IMR-90 (cell line): ENCODE measurements at regions not wholly inside any gene's neighbourhood (a gene's known extent, or its start where the extent isn't known, plus 50 kb on each side); places are given as distances from the start of the nearest gene placed in this dataset.

Experiments
- ATAC-seq: fragments of 200-7000 bp; cut with Tn5 transposase; 2 replicates; pipeline ENCODE4 v1.9.1; 2020; ENCODE audit warnings: low read depth, mild to moderate bottlenecking, moderate library complexity
- BruUV-seq: library from RNA; stranded (reverse); fragments of 400-500 nt; replicated peaks from 2 replicates; lab custom pipeline; 2021; lab: Mats Ljungman, UMichigan
- CTCF ChIA-PET: fragments of 300-600 bp; formaldehyde crosslinking; extraction: SDS; loops from one replicate; lab custom pipeline; 2021; ENCODE audit warnings: antibody characterized with exemption; lab: Yijun Ruan, JAX
- POLR2A ChIA-PET: fragments of 300-600 bp; sonication (Branson Sonifier 250); formaldehyde crosslinking; loops from one replicate; lab custom pipeline; 2022; ENCODE audit warnings: antibody characterized with exemption; ENCODE audit not compliant: unreplicated experiment; lab: Charles Lee
- DNase-seq: peaks from one replicate; pipeline ENCODE4 v3.0.0; 2013
- H2AFZ ChIP-seq: replicated peaks from 2 replicates; pipeline ENCODE3; 2013; ENCODE audit warnings: low read length, mild to moderate bottlenecking; ENCODE audit not compliant: poor library complexity
- H2AK5ac ChIP-seq: 2 replicates; pipeline ENCODE4 v1.6.1; 2013; ENCODE audit warnings: low read depth, low read length, inconsistent platforms
- H2AK9ac ChIP-seq: replicated peaks from 2 replicates; pipeline ENCODE3; 2013; ENCODE audit warnings: mild to moderate bottlenecking, low read depth, low read length, moderate library complexity; ENCODE audit not compliant: poor library complexity
- H2BK120ac ChIP-seq: 2 replicates; pipeline ENCODE4 v1.6.1; 2013; ENCODE audit warnings: low read depth, low read length, inconsistent platforms
- H2BK15ac ChIP-seq: 3 replicates; pipeline ENCODE4 v1.6.1; 2013; ENCODE audit warnings: low read depth, low read length, inconsistent platforms
- H2BK20ac ChIP-seq: 2 replicates; pipeline ENCODE4 v1.6.1; 2013; ENCODE audit warnings: low read depth, mild to moderate bottlenecking, inconsistent platforms, low read length, moderate library complexity
- H2BK5ac ChIP-seq: 2 replicates; pipeline ENCODE4 v1.6.1; 2013; ENCODE audit warnings: mild to moderate bottlenecking, low read depth, low read length, inconsistent platforms; ENCODE audit not compliant: poor library complexity, severe bottlenecking
- H3K14ac ChIP-seq: replicated peaks from 2 replicates; pipeline ENCODE4 v1.6.1; 2013; ENCODE audit warnings: low read depth, low read length, inconsistent platforms
- H3K18ac ChIP-seq: 2 replicates; pipeline ENCODE4 v1.6.1; 2013; ENCODE audit warnings: low read depth, low read length, control low read depth
- H3K23ac ChIP-seq: 2 replicates; pipeline ENCODE4 v1.6.1; 2013; ENCODE audit warnings: low read depth, low read length, inconsistent platforms
- H3K27ac ChIP-seq: 2 replicates; pipeline ENCODE4 v1.5.1; 2013; ENCODE audit warnings: mild to moderate bottlenecking, control low read depth, low read length; ENCODE audit not compliant: insufficient read depth
- H3K27me3 ChIP-seq: 2 replicates; pipeline ENCODE4 v1.6.1; 2013; ENCODE audit warnings: low read length; ENCODE audit not compliant: control insufficient read depth, insufficient read depth
- H3K36me3 ChIP-seq: 2 replicates; pipeline ENCODE4 v1.6.1; 2013; ENCODE audit warnings: low read length, mixed read lengths; ENCODE audit not compliant: control insufficient read depth, insufficient read depth
- H3K4ac ChIP-seq: 2 replicates; pipeline ENCODE4 v1.6.1; 2013; ENCODE audit warnings: low read depth, low read length, inconsistent platforms
- H3K4me1 ChIP-seq: 2 replicates; pipeline ENCODE4 v1.6.1; 2013; ENCODE audit warnings: low read length, mixed read lengths; ENCODE audit not compliant: control insufficient read depth, insufficient read depth
- H3K4me2 ChIP-seq: 2 replicates; pipeline ENCODE4 v1.6.1; 2013; ENCODE audit warnings: low read depth, mild to moderate bottlenecking, control low read depth, low read length, moderate library complexity
- H3K4me3 ChIP-seq: 2 replicates; pipeline ENCODE4 v1.5.1; 2013; ENCODE audit warnings: low read depth, mild to moderate bottlenecking, control low read depth, low read length, moderate library complexity; ENCODE audit not compliant: insufficient read depth
- H3K56ac ChIP-seq: 2 replicates; pipeline ENCODE4 v1.6.1; 2013; ENCODE audit warnings: low read length, inconsistent platforms; ENCODE audit not compliant: insufficient read depth; ENCODE audit errors: extremely low read depth
- H3K79me1 ChIP-seq, 2 experiments: 2 replicates each; pipeline ENCODE4 v1.6.1; 2013; ENCODE audit warnings: low read length in 2 of 2, inconsistent platforms in 1 of 2, low read depth in 1 of 2
- H3K9ac ChIP-seq: 2 replicates; pipeline ENCODE4 v1.6.1; 2013; ENCODE audit warnings: low read depth, low read length, control low read depth
- H3K9me1 ChIP-seq: 2 replicates; pipeline ENCODE4 v1.6.1; 2013; ENCODE audit warnings: low read length, inconsistent platforms; ENCODE audit not compliant: insufficient read depth
- H3K9me3 ChIP-seq: 2 replicates; pipeline ENCODE4 v1.6.1; 2013; ENCODE audit warnings: low read length; ENCODE audit not compliant: control insufficient read depth, insufficient read depth
- H4K20me1 ChIP-seq: 2 replicates; pipeline ENCODE4 v1.6.1; 2013; ENCODE audit warnings: low read length, inconsistent platforms; ENCODE audit not compliant: insufficient read depth
- H4K5ac ChIP-seq: 2 replicates; pipeline ENCODE4 v1.6.1; 2013; ENCODE audit warnings: mild to moderate bottlenecking, low read depth, low read length, control low read depth
- H4K8ac ChIP-seq, 2 experiments: 2 replicates each; pipeline ENCODE4 v1.6.1; 2013; ENCODE audit warnings: low read depth in 2 of 2, low read length in 2 of 2, control low read depth in 1 of 2, inconsistent platforms in 1 of 2
- H4K91ac ChIP-seq: 2 replicates; pipeline ENCODE4 v1.6.1; 2013; ENCODE audit warnings: low read depth, low read length, inconsistent platforms; ENCODE audit not compliant: insufficient read depth
- CEBPB ChIP-seq: IDR thresholded peaks from 2 replicates; pipeline ENCODE4 v1.6.1; 2012; ENCODE audit warnings: low read depth, low read length, improper control_type of control experiment
- ELK1 ChIP-seq: fragments of 150-350 bp; IDR thresholded peaks from 2 replicates; pipeline ENCODE4 v1.6.1; 2016; ENCODE audit warnings: low read depth, mild to moderate bottlenecking, low read length, moderate library complexity, borderline replicate concordance
- MAFK ChIP-seq: IDR thresholded peaks from 2 replicates; pipeline ENCODE4 v1.6.1; 2012; ENCODE audit warnings: low read depth, low read length, improper control_type of control experiment
- MXI1 ChIP-seq: IDR thresholded peaks from 2 replicates; pipeline ENCODE4 v1.6.1; 2012; ENCODE audit warnings: low read depth, mild to moderate bottlenecking, low read length, moderate library complexity, borderline replicate concordance
- RFX5 ChIP-seq: IDR thresholded peaks from 2 replicates; pipeline ENCODE4 v1.8.0; 2012; ENCODE audit warnings: low read depth, mild to moderate bottlenecking, low read length, moderate library complexity
- whole genome bisulfite sequencing, 2 experiments: methylation state at CpG; one replicate each; pipeline versions ENCODE4 v1.1.5 to v1.1.7; 2013; ENCODE audit warnings: missing lambda C conversion rate in 2 of 2; ENCODE audit not compliant: insufficient read length in 1 of 2; ENCODE audit errors: extremely low coverage in 2 of 2; 5-methylcytosine and 5-hydroxymethylcytosine counted together
- dilution Hi-C: fragments of 300-500 bp; cut with HindIII; formaldehyde crosslinking; loops from one replicate; pipeline ENCODE4 v1.14.3; 2018; ENCODE audit warnings: low sequenced_read_pairs; ENCODE audit not compliant: unreplicated experiment
- in situ Hi-C: fragments of 300-500 bp; cut with MboI; formaldehyde crosslinking; loops from 3 replicates; pipeline ENCODE4 v1.14.3; 2019; ENCODE audit warnings: low sequenced_read_pairs, inconsistent platforms, mixed read lengths
- intact Hi-C: fragments of 100-400 bp; cut with micrococcal nuclease; formaldehyde crosslinking; loops from 2 replicates; pipeline ENCODE4 v1.10.0; 2022

GRCh38 chr4:123836851-123837595 is 440.4 kb downstream of the SPRY1 start:
- peak overlapping the region; percentile 57; the same call in 1 of the 2 replicates for H2AK5ac ChIP-seq
- no peak for TF ChIP-seq MXI1
- TF ChIP-seq MAFK = peak; percentile 75
- TF ChIP-seq ELK1 = no peak
- no peak for TF ChIP-seq CEBPB
- no peak for TF ChIP-seq RFX5
- no peak overlapping the region for H3K4me3 ChIP-seq
- ChIA-PET POLR2A (no interaction called here), CTCF (interaction anchor here (0.8 kb wide), 1 partner anchor 20 kb away, joined by 3 read pairs; no protein-coding TSS in a partner anchor)
- H3K27ac ChIP-seq = peak overlapping the region; percentile 72; the same call in 1 of the 2 replicates
- dilution Hi-C loops (no loop called here), intact Hi-C loops (loop anchor here (10.0 kb wide), 1 partner anchor 428 kb away; no protein-coding TSS in a partner anchor), in situ Hi-C loops (no loop called here)
- H3K14ac ChIP-seq = peak overlapping the region; percentile 74; the same call in 1 of the 2 replicates
- no peak overlapping the region for H2AK9ac ChIP-seq
- no peaks in the 10 kb centered on the region for H3K27me3 ChIP-seq
- H3K4ac ChIP-seq = peak overlapping the region; percentile 89
- H2AFZ ChIP-seq = peak overlapping the region; percentile 60
- peak overlapping the region; percentile 73 for H3K23ac ChIP-seq
- ATAC-seq (no peak), DNase-seq (peak; percentile 46)
- no peak overlapping the region; the same call in 1 of the 2 replicates for H3K4me2 ChIP-seq
- peaks cover 5% of the 10 kb centered on the region for H3K9me1 ChIP-seq
- BruUV-seq = no TSS peak
- peak overlapping the region; percentile 75 for H2BK20ac ChIP-seq
- peak overlapping the region; percentile 27; the same call in 1 of the 2 replicates for H4K91ac ChIP-seq
- peak overlapping the region; percentile 67 to 82; a peak in 3 of 4 replicates for H4K8ac ChIP-seq
- peak overlapping the region; percentile 31 for H2BK5ac ChIP-seq
- peak overlapping the region; percentile 96 for H2BK120ac ChIP-seq
- no CpG with 5 or more reads among the region's 4 CpGs for WGBS, 2 experiments
- peak overlapping the region; percentile 63 for H2BK15ac ChIP-seq
- H3K9me3 ChIP-seq = no peaks in the 10 kb centered on the region
- no peak overlapping the region for H3K9ac ChIP-seq
- H3K36me3 ChIP-seq = no peaks in the 10 kb centered on the region
- H4K20me1 ChIP-seq = no peaks in the 10 kb centered on the region
- H3K18ac ChIP-seq = peak overlapping the region; percentile 98
- peak overlapping the region; percentile 1; the same call in 1 of the 2 replicates for H3K56ac ChIP-seq
- peak overlapping the region; percentile 91 for H4K5ac ChIP-seq
- H3K4me1 ChIP-seq = peaks cover 7% of the 10 kb centered on the region
- H3K79me1 ChIP-seq = no peaks in the 10 kb centered on the region
